HL-60 (cell line): ENCODE measurements at regions not wholly inside any gene's neighbourhood (a gene's known extent, or its start where the extent isn't known, plus 50 kb on each side); places are given as distances from the start of the nearest gene placed in this dataset.

Experiments
- GABPA ChIP-seq: IDR thresholded peaks from 2 replicates; pipeline ENCODE4 v1.6.1; 2012; ENCODE audit warnings: low read depth
- POLR2AphosphoS5 ChIP-seq: IDR thresholded peaks from 2 replicates; pipeline ENCODE4 v1.6.1; 2012; ENCODE audit warnings: low read depth
- REST ChIP-seq: IDR thresholded peaks from 2 replicates; pipeline ENCODE4 v1.6.1; 2012; ENCODE audit warnings: low read depth; ENCODE audit not compliant: insufficient replicate concordance
- SPI1 ChIP-seq: IDR thresholded peaks from 2 replicates; pipeline ENCODE4 v1.6.1; 2012; ENCODE audit warnings: low read depth, mild to moderate bottlenecking, borderline replicate concordance
- TF ChIP-seq, protein P1 (sequence below): IDR thresholded peaks from one replicate; pipeline ENCODE4 v1.5.1; 2011; ENCODE audit warnings: low read length, control low read depth, inconsistent platforms; ENCODE audit not compliant: insufficient read depth

- TF ChIP-seq, protein P1, sequence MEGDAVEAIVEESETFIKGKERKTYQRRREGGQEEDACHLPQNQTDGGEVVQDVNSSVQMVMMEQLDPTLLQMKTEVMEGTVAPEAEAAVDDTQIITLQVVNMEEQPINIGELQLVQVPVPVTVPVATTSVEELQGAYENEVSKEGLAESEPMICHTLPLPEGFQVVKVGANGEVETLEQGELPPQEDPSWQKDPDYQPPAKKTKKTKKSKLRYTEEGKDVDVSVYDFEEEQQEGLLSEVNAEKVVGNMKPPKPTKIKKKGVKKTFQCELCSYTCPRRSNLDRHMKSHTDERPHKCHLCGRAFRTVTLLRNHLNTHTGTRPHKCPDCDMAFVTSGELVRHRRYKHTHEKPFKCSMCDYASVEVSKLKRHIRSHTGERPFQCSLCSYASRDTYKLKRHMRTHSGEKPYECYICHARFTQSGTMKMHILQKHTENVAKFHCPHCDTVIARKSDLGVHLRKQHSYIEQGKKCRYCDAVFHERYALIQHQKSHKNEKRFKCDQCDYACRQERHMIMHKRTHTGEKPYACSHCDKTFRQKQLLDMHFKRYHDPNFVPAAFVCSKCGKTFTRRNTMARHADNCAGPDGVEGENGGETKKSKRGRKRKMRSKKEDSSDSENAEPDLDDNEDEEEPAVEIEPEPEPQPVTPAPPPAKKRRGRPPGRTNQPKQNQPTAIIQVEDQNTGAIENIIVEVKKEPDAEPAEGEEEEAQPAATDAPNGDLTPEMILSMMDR: no peak
- TF ChIP-seq GABPA (no peak), POLR2AphosphoS5 (no peak), SPI1 (no peak), REST (no peak)
Measured at GRCh38 chr4:123777373-123777772, 380.8 kb downstream of the SPRY1 start.
